ENCODE measurements at regions not wholly inside any gene's neighbourhood (a gene's known extent, or its start where the extent isn't known, plus 50 kb on each side); places are given as distances from the start of the nearest gene placed in this dataset.

- TF ChIP-seq RCOR1 (IDR thresholded peaks at IDR 0.05; ENCODE audit: low read length), result no peak
- no peak for TF ChIP-seq USF2 (IDR thresholded peaks at IDR 0.05; ENCODE audit: borderline replicate concordance, low read depth, low read length)
- TF ChIP-seq GATA2 (CRISPR knock-in tag; IDR thresholded peaks at IDR 0.05), result no peak
- no peak for TF ChIP-seq MXI1 (IDR thresholded peaks at IDR 0.05; ENCODE audit: low read depth, low read length)
- no peak for TF ChIP-seq FOXM1 (IDR thresholded peaks at IDR 0.05; ENCODE audit: low read depth)
- TF ChIP-seq JUND (IDR thresholded peaks at IDR 0.05), result no peak
- TF ChIP-seq, protein P1, sequence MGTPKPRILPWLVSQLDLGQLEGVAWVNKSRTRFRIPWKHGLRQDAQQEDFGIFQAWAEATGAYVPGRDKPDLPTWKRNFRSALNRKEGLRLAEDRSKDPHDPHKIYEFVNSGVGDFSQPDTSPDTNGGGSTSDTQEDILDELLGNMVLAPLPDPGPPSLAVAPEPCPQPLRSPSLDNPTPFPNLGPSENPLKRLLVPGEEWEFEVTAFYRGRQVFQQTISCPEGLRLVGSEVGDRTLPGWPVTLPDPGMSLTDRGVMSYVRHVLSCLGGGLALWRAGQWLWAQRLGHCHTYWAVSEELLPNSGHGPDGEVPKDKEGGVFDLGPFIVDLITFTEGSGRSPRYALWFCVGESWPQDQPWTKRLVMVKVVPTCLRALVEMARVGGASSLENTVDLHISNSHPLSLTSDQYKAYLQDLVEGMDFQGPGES (IDR thresholded peaks at IDR 0.05; ENCODE audit: low read depth, low read length), result no peak
- TF ChIP-seq FOSL2 (IDR thresholded peaks at IDR 0.05; ENCODE audit: borderline replicate concordance, low read depth), result no peak
- no peak for TF ChIP-seq GABPA (IDR thresholded peaks at IDR 0.05; ENCODE audit: low read depth)
These were observed 93.1 kb downstream of the SALL1 start (continued) for GRCh38 chr16:51057969-51058337.

DNA sequence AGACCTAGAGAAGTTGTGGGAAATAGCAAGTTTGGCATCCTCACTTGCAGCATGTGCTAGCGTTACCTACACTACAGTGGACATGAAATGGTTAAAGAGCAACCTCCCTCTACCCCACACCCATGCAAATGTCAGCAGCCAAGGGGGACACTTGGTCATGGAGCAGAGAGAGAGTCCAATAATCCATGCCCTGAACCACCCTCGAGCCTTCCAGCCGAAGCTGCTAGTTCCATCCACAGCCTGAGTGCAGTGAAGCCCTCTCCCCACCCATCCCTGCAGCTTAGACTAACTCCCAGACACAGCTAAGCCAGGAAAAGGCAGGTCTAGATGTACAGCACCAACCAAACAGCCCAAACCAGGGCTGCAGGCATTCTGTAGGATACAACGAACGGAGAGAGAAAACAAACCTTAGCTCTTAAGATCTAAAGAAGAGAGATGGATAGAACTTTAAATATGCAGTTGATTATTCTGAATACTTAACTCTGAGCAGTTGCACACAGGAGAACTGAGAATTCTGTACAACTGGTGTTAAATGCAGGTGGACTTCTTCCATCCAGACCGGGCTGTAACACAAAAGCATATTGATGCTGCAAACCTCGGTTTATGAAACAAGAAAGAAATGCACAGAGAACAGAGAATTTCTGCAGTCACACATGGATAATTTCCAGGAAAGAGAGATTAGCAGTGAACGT, 93.8 kb downstream of the SALL1 start:
- no peaks in the 10 kb centered on the region for H3K27me3 ChIP-seq (ENCODE audit: insufficient read depth)
- no peaks in the 10 kb centered on the region for H3K9me3 ChIP-seq
- ChIA-PET POLR2A (no interaction called here), CTCF (interaction anchor here (1.0 kb wide), 1 partner anchor 22 kb away, joined by 4 read pairs; no protein-coding TSS in a partner anchor)
- no peak for TF ChIP-seq YY1 (IDR thresholded peaks at IDR 0.05; ENCODE audit: low read depth)
- TF ChIP-seq PBX3 (IDR thresholded peaks at IDR 0.05), result no peak
- no peak for TF ChIP-seq SIN3A (IDR thresholded peaks at IDR 0.05; ENCODE audit: borderline replicate concordance, low read depth, low read length)
- no peak for TF ChIP-seq FOSL2 (IDR thresholded peaks at IDR 0.05; ENCODE audit: borderline replicate concordance, low read depth)
- no peak for TF ChIP-seq USF1 (IDR thresholded peaks at IDR 0.05; ENCODE audit: borderline replicate concordance, low read depth)
- TF ChIP-seq TCF12 (IDR thresholded peaks at IDR 0.05), result no peak
- no peak for TF ChIP-seq TEAD4 (IDR thresholded peaks at IDR 0.05; ENCODE audit: borderline replicate concordance, insufficient read depth)
- no peak for TF ChIP-seq ELF1 (IDR thresholded peaks at IDR 0.05)
- TF ChIP-seq, protein P1 (IDR thresholded peaks at IDR 0.05; ENCODE audit: low read depth, low read length), result no peak
- TF ChIP-seq CHD2 (IDR thresholded peaks at IDR 0.05; ENCODE audit: low read length, partially characterized antibody), result no peak
- no peak for TF ChIP-seq NFIC (IDR thresholded peaks at IDR 0.05; ENCODE audit: borderline replicate concordance)
- no peak for TF ChIP-seq FOXM1 (IDR thresholded peaks at IDR 0.05; ENCODE audit: low read depth)
- no peak for TF ChIP-seq RFX5 (IDR thresholded peaks at IDR 0.05; ENCODE audit: low read length)
- TF ChIP-seq USF2 (IDR thresholded peaks at IDR 0.05; ENCODE audit: borderline replicate concordance, low read depth, low read length), result no peak
- TF ChIP-seq NRF1 (IDR thresholded peaks at IDR 0.05; ENCODE audit: low read depth, low read length), result no peak
- TF ChIP-seq RXRA (IDR thresholded peaks at IDR 0.05; ENCODE audit: borderline replicate concordance, low read depth), result no peak
- TF ChIP-seq RAD21 (IDR thresholded peaks at IDR 0.05; ENCODE audit: low read length), result no peak
- no peak for TF ChIP-seq POLR2AphosphoS5 (IDR thresholded peaks at IDR 0.05; ENCODE audit: low read depth, low read length)
- no peak for TF ChIP-seq EP300 (IDR thresholded peaks at IDR 0.05; ENCODE audit: borderline replicate concordance in 1 of 2, low read depth in 1 of 2, low read length in 1 of 2)
- H3K4me3 ChIP-seq (ENCODE audit: low read depth in 2 of 2, low read length in 1 of 2), result no peak overlapping the region
- WGBS (ENCODE audit: low lambda C conversion rate), result 17% methylated on average over 7 of the region's 8 CpGs
- H3K79me2 ChIP-seq (ENCODE audit: insufficient read depth), result no peaks in the 10 kb centered on the region
- no peaks in the 10 kb centered on the region for H3K36me3 ChIP-seq (replicated peaks in 1 of 2; ENCODE audit: control insufficient read depth in 1 of 2, insufficient read depth in 2 of 2, low read length in 1 of 2)
- no peaks in the 10 kb centered on the region for H4K20me1 ChIP-seq (ENCODE audit: insufficient read depth)
- no peak overlapping the region for H2AFZ ChIP-seq (ENCODE audit: low read depth)
- no peak for DNase-seq
- no peak overlapping the region for H3K4me2 ChIP-seq
- no peak overlapping the region for H3K27ac ChIP-seq (ENCODE audit: low read depth in 2 of 2, low read length in 1 of 2)
- no peaks in the 10 kb centered on the region for H3F3A ChIP-seq (replicated peaks; ENCODE audit: insufficient read depth)
- no peak overlapping the region for H3K9ac ChIP-seq
- no peaks in the 10 kb centered on the region for H3K9me2 ChIP-seq
- H3K4me1 ChIP-seq (ENCODE audit: control insufficient read depth in 1 of 2, insufficient read depth in 2 of 2, low read depth in 1 of 2, low read length in 1 of 2), result no peaks in the 10 kb centered on the region

Data from SK-N-SH (cell line).